ENCODE measurements at regions not wholly inside any gene's neighbourhood (a gene's known extent, or its start where the extent isn't known, plus 50 kb on each side); places are given as distances from the start of the nearest gene placed in this dataset.

DNA sequence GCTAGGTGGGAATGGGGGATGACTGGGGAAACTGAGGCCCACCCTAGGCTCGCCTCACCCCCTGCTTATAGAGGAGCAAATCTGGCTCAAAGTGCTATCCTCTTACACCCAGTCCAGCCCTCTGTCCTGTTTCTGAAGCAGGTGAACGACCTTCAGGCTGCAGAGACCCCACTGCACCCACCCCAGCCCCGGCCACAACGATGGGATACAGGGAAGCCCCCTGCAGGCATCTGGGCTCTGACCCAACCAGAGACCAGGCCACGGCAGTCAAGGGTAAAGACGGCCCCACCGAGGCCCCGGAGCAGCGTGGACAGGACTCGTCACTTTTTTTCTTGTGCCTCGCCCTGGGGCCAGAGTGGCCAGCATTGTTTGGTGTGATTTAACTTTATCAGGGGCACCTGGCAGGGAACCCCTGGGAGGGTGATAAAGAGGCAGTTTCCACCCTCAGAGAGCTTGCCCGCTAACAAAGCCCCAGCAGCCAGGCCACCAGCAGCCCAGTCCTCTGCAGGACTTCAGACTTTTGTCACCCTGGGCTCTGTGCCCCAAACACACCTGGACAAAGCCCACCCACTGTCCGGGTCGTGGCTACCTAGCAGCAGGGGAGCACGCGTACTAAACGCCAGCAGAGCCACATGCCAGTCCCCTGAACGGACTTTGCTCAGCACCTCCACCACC is 612.6 kb downstream of the TBC1D22A start:
- TF ChIP-seq, protein P1, sequence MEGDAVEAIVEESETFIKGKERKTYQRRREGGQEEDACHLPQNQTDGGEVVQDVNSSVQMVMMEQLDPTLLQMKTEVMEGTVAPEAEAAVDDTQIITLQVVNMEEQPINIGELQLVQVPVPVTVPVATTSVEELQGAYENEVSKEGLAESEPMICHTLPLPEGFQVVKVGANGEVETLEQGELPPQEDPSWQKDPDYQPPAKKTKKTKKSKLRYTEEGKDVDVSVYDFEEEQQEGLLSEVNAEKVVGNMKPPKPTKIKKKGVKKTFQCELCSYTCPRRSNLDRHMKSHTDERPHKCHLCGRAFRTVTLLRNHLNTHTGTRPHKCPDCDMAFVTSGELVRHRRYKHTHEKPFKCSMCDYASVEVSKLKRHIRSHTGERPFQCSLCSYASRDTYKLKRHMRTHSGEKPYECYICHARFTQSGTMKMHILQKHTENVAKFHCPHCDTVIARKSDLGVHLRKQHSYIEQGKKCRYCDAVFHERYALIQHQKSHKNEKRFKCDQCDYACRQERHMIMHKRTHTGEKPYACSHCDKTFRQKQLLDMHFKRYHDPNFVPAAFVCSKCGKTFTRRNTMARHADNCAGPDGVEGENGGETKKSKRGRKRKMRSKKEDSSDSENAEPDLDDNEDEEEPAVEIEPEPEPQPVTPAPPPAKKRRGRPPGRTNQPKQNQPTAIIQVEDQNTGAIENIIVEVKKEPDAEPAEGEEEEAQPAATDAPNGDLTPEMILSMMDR (conservative IDR thresholded peaks at IDR 0.05; ENCODE audit: low read depth, low read length): no peak
- no peak for TF ChIP-seq EZH2 (IDR thresholded peaks at IDR 0.05; ENCODE audit: low read length, unreplicated experiment)

All from PC-3 (cell line).